GM21390 (cell line): ENCODE measurements at regions not wholly inside any gene's neighbourhood (a gene's known extent, or its start where the extent isn't known, plus 50 kb on each side); places are given as distances from the start of the nearest gene placed in this dataset.
"Not testable (repeated sequence)": the region's sequence is repeated elsewhere in the genome, so short reads cannot be mapped to it uniquely, and the experiment has no call there.

Experiments used
- ATAC-seq: cut with Tn5 transposase; IDR thresholded peaks from one replicate; pipeline ENCODE4 v1.9.1; 2021; ENCODE audit not compliant: unreplicated experiment

- no peak for ATAC-seq
These were observed 606.4 kb upstream of the NR3C2 start for GRCh38 chr4:149048451-149049143.

GRCh38 chr4:149047368-149047767, 605.2 kb upstream of the NR3C2 start:
- no peak for ATAC-seq

- no peak for ATAC-seq
These were observed 603.5 kb upstream of the NR3C2 start for GRCh38 chr4:149045731-149046130.

GRCh38 chr4:149039786-149040185, 597.6 kb upstream of the NR3C2 start:
- ATAC-seq = not testable (repeated sequence)

GRCh38 chr4:149031399-149031798, 589.2 kb upstream of the NR3C2 start:
- ATAC-seq = no peak

- no peak for ATAC-seq
These were observed 586.9 kb upstream of the NR3C2 start for GRCh38 chr4:149029056-149029651.

GRCh38 chr4:149026696-149027095, 584.5 kb upstream of the NR3C2 start:
- no peak for ATAC-seq

- no peak for ATAC-seq
These were observed 575.0 kb upstream of the NR3C2 start for GRCh38 chr4:149017002-149017734.

- no peak for ATAC-seq
These were observed 567.0 kb upstream of the NR3C2 start for GRCh38 chr4:149009223-149009622.

- ATAC-seq = no peak
These were observed 566.3 kb upstream of the NR3C2 start for GRCh38 chr4:149008415-149009025.

GRCh38 chr4:149005191-149005590, 563.0 kb upstream of the NR3C2 start:
- no peak for ATAC-seq

GRCh38 chr4:148999924-149000323, 557.7 kb upstream of the NR3C2 start:
- ATAC-seq = no peak

GRCh38 chr4:148998719-148999118, 556.5 kb upstream of the NR3C2 start:
- no peak for ATAC-seq

GRCh38 chr4:148986951-148987350, 544.7 kb upstream of the NR3C2 start:
- no peak for ATAC-seq

- ATAC-seq = no peak
These were observed 542.7 kb upstream of the NR3C2 start for GRCh38 chr4:148984951-148985350.

- ATAC-seq = no peak
These were observed 540.0 kb upstream of the NR3C2 start for GRCh38 chr4:148982200-148982599.

- ATAC-seq = no peak
These were observed 538.7 kb upstream of the NR3C2 start for GRCh38 chr4:148980782-148981480.

GRCh38 chr4:148978301-148978700, 536.1 kb upstream of the NR3C2 start:
- no peak for ATAC-seq

GRCh38 chr4:148975464-148975863, 533.2 kb upstream of the NR3C2 start:
- ATAC-seq = no peak

GRCh38 chr4:148965080-148965479, 522.9 kb upstream of the NR3C2 start:
- no peak for ATAC-seq

GRCh38 chr4:148964456-148964855, 522.2 kb upstream of the NR3C2 start:
- no peak for ATAC-seq
